Kidney capillary endothelial cell (primary cell): ENCODE measurements at regions not wholly inside any gene's neighbourhood (a gene's known extent, or its start where the extent isn't known, plus 50 kb on each side); places are given as distances from the start of the nearest gene placed in this dataset.
A peak's percentile ranks its signal among the peaks of the same experiment; 100 is the strongest.

ENCODE experiments used
- DNase-seq: peaks from one replicate; pipeline ENCODE4 v3.0.0-alpha.2; 2018; ENCODE audit warnings: low spot score

DNA sequence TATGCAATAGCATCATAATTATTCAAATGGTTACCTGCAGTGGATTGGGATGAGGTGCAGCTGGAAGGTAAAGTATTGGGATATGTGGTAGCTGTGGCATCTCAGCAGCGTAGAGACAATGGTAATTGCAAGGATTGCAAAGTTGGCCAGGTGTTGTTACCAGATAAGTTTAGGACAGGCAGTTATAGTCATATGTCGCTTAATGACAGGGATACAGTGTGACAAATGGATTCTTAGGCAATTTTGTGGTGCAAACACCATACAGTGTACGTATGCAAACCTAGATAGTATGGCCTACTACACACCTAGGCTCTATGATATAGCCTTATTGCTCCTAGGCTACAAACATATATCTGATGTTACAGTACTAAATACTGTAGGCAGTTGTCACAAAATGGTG, 163.5 kb upstream of the LYZL2 start:
- DNase-seq, result no peak

DNA sequence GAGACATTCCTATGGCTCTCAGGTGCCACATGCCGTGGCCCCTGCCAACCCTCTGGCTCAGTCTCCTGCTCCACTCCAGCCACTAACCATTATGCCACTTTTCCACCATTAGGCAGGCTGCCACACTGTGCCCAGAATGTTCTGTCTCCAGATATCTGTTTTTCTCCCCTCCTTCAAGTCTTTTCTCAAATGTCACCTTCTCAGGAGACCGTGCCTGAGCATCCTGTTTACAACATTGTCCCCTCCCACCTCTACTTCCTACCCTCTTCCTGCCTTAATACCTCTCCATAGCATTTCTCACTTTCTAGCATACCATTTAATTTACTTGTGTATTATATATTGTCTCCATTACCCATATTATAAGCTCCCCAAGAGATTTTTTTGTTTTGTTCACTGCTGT, 162.5 kb upstream of the LYZL2 start:
- no peak for DNase-seq

DNA sequence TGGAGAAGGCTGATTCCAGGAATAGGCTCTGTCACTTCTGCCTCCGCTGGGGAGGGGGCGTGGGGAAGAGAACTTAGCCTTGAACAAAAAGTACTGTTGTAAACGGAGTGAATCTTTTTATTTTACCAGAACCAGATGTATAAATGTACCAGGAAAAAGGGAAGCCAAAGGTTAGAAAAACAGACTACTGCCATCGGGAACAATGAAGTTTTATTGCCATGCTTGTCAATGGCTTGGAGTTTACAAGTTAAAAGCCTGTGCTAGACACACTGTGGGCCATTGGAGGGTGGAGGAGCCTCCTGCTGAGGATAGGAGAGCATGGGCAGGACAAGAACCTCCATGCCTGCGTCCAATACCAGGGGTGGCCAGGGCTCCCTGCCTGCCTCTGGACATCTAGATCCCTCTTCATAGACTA, 161.7 kb upstream of the LYZL2 start:
- DNase-seq, result no peak

DNA sequence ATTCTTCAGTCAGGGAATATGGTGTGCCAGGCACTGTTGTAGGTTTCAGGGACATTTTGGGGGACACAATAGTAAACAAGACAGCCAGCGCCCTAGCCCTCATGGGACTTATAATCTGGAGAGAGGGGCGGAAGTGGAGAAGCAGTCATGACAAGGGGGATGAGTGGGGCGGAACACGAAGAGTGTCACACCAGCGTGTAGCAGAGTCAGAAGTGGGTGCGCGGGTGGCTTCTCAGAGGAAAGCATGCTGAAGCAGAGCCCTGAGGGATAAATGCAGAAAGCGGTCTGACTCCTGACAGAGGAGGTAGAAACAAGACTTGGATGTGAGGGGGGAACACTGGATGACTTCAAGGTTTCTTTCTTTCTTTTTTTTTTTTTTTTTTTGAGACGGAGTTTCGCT, 160.3 kb upstream of the LYZL2 start:
- DNase-seq, result no peak

DNA sequence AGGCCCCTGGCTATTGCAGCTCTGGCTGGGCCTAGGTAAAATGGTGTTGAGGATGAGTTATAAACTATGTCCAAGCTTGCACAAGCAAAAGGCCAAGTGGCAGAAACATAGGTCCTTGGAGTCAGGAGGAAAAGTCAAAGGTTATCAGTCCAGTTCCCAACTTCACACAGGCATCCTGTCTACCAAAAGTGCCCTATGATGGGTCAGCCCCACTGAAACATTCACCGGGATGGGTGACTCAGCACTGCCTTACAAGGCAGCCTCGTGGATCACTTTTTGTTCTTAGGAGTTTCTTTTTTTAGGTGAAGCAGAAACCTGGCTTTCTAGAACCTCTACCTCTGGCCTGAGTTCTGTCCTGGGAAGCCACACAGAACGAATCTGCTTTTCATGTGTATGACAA, 158.8 kb upstream of the LYZL2 start:
- DNase-seq, result peak; percentile 69

DNA sequence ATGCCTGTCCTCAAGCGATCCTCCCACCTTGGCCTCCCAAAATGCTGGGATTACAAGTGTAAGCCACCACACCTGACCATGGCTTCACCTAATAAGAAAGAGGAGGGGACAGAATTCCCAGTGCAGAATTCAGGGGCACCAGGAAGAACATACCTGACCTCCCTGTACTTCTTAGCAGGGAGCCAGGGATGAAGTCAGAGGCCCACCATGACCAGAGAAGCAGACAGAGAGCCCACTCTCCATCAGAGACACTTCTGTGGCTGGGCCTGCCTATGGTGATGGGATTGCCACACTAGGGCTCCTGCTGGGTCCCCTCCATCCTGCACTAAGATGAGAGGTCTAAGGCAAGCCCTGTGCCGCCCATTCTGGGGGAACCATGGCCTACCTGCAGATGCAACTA, 157.4 kb upstream of the LYZL2 start:
- DNase-seq, result no peak

DNA sequence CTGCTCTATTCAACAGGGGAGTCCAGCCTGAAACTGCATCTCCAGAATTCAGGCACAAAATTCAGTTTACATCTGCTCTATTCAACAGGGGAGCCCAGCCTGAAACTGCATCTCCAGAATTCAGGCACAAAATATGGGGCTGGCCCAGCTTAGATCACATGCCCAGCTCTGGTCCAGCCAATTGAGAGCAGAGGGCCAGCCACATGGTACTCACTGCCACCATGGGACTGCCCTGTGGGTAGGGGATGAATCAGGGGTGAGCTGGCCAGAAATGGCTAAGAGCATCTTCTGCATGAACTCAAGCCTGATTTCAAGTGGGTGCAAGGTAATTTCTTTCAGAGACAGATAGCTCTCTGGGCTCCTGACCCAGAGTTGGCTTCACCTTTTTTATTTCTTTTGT, 156.6 kb upstream of the LYZL2 start:
- DNase-seq, result peak; percentile 28

DNA sequence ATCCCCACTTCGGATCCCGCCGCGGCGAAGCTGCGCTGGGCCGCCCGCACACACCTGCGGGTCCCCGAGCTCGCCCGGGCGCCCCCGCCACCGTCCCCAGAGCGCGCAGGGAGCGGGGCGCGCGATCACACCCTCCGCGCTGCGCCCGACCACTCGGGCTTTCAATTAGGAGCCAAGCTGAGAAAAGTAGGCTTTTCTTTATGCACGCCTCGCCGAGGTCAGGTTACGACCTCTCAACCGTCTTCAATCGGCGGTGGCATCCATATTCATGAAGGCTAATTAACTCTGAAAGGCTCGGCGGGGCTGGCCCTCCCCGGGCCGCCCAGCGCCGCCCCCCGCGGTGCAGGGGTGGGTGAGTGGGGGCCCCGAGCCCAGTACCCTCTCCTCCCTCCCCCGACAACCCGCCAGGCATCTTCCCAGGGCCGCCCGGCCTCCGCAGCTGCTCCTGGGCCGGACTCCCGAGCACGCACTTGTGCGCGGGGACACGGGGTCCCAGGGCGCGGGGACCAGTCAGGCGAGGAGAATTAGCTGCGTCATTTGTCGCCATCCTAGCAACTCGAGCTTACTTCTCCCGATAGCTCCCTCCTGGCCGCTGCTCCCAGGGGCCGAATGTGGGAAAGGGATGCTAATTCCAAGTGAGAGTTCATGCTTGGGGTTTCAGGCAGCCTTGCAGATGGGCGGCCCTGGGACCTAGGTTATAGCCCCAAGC, 155.5 kb upstream of the LYZL2 start:
- DNase-seq, result peak; percentile 53

DNA sequence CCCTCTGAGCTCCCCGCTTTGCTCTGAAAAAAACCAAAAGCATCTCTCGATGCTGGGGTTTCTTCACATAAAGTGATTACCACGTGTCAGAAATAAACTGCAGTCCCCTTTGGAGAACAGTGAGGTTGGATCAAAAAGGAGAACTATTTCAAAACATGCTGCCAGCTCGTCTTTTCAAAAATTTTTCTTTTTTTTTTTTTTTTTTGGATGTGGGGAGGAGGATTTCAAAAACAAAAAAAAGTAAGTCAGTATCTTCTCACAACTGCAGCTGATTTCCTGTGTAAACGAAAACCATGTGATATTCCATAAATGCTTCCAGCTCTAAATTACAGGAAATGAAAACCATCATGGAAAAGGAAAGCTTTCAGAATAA, 155.0 kb upstream of the LYZL2 start:
- DNase-seq, result peak; percentile 23

DNA sequence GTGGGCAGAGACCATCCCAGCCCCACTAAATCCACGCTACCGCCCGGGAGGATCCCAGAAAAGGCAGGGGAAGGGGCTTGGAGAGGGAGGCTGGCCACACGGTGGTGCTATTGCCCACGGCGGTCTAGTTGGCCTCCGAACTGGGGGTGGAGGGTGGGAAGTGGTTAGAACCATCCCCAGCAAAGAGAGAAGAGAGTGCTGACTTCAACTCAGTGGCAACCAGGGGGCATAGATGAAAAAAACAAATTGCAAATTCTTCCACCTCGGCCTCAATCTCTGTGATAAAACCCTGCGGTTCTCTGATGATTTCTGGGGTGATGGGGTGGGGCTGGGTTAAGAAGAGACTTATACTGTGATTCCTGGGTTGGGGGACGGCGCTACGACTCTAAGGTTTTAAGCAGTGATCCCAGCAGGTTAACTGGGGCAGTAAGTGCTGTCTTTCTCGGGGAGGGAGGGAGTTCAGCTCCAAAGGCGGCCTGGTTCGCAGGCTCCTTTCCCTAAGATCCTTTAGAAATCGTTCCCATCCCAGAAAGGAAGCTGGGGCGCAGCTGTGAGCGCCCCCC, 154.5 kb upstream of the LYZL2 start:
- peak; percentile 92 for DNase-seq

DNA sequence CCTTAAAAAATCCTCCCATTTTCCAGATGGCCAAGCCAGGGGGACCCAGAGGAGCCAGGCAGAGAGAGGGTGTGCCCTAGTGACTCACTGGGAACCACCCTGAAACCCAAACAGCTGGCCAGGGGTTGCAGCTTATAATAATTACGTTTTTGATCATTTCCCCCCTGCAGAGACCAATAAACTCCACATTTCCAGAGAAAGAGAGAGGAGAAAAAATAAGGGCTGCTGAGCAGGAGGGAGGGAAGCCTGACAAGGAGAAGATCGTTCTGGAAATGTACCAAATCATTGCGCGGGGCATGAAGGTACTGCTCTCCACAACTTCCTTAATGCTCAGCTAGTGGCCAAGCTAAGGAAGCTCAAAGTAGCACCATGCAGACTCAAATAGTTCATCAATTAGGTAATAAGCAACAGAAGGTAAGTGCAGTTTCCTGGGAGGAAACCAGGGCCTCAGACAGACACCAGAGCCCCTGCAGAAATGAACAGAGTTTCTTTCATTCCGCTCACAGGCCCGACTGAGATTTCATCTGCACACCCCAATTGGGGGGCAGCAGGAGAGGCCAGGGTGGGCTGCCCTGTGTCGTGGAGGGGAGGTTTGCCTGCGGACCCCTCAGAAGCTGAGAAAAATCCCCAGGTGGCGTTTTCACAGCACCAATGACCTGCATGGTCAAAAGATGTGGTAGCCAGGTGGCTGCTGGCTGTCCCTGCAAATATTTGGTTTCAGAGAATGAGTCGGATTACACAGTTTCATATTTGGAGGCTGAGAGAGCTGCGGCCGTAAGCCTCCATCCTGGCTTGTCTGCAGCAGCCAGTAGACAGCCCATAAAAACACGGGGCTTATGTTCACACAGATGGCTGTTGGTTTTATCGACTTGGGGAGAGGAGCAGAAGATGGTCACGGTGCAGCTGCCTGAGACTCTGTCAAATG, 153.2 kb upstream of the LYZL2 start:
- no peak for DNase-seq

DNA sequence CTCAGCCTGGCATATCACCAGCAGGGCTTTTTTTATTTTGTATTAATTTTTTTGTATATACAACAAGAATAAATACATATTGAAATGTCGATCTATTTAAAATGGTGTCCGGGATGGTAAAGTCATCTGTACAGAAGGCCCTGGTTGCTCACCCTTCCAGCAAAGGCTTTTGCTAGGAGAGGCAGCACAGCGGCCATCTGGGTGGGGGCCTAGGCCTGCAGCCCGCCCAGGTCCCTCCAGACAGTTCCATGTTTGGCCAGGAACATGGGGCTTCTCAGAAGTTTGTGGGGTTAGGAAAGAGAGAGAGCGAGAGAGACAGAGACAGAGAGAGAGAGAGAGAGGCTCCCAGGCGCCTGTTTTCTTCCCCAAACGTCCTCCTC, 152.6 kb upstream of the LYZL2 start:
- DNase-seq, result no peak

DNA sequence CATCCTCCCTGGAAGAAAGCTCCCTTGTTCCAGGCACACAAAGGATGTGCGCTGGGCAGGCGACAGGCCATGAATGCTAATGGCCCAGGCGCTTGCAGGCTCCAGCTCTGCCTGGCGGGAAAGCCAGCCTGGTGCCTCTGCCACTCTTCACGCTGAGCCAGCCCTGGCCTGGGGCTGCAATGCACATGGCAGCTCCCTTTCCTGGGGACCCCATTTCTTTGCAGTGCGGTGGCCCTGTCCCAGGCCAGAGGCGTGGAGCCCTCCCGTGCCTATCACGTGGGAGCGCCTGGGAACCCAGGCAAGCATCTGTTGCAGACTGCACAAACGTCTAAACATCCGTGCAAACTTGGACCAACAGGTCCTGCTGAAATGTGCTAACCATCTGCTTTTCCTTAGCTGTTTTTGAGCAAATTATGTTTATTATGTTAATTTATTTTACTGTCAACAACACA, 152.1 kb upstream of the LYZL2 start:
- no peak for DNase-seq

DNA sequence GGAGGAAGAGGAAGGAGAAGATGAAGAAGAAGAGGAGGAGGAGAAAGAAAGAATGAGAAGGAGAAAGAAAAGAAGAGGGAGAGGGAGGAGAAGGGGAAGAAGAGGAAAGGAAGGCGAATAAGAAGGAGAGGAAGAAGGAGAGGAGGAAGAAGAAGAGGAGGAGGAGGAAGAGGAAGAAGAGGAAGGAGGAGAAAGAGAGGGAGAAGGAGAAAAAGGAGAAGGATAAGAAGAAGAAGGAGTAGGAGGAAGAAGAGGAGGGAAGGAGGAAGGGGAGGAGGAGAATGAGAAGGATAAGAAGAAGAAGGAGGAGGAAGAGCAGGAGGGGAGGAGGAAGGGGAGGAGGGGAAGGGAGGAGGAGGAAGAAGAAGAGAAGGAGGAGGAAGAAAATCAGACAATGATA, 149.2 kb upstream of the LYZL2 start:
- DNase-seq, result no peak

DNA sequence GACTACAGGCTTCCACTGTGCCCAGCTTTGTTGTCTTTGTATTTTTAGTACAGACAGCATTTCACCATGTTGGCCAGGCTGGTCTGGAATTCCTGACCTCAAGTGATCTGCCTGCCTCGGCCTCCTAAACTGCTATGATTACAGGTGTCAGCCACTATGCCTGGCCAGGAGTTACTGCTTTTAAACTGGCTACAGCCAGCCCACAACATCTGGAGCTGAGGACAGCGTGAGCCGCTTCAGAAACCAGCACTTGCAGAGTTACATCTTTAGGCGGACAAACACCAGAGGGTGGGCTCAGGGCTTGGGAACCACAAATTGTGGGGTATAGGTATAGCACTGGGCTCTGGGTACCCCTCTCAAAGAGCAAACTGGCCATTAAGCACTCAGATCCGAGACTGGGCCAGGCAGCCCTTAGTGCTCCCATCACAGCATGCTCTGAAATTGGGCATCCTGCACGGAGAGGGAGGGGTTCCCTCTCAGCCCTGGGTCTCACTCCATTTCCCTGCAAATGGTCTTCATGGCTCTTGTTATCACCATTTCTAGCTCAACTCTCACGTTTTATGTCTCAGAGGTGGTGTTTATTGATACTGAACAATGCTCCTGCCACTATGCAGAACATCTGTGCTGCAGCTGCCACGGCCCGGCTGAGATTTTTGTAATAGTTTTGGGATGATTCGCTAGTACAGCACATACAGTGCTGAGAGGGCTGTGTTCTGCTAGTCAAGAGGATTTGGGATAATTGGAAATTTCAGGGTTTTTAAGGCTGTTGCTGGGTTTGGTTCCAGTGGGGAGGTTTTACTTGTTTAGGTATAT, 146.4 kb upstream of the LYZL2 start:
- no peak for DNase-seq

DNA sequence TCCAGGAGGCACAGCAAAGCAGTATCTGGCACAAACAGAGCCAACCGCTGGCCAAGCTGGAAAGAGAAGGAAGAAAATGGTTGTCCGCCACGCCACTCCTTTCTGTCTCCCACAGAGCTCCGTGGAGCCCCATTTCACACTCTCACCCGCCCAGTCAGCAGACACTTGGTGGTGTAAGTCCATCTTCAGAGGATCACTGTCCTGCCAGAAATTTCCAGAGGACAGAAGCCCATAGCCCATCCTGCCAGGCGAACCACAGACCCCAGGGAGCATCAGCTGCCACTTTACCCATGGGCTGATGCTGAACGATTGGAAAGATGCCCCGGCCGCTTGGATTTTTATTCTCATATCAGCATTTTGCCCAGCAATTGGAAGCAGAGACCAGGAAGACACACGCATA, 144.7 kb upstream of the LYZL2 start:
- DNase-seq, result no peak

DNA sequence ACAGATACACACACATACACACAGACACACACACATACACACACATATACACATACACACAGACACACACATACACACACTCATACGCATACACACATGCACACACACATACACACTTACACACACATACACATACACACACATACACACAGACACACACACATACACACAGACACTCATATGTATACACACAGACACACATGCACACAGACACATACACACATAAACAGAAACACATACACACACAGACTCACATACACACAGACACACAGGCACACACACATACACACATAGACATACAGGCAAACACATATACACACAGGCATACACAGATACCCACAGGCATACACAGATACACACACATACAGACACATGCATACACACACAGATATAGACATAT, 143.9 kb upstream of the LYZL2 start:
- DNase-seq, result no peak

DNA sequence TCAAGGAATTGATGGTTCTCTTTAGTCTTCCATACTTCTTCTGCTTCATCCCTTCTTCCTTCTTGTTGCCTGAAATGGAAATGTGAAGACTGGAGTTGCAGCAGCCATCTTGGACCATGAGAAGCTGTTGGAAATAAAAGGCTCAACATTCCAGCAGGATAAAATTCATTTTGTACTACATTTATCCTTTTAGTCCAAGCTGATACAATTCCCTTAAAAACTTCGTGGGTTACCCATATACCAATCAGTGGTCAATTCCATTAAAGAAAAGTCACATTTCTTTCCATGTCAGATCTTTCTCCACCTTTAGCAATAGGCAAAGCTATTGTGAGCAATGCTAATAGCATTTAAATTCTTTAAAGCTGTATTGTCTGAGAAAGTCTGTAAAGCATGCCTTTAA, 141.3 kb upstream of the LYZL2 start:
- no peak for DNase-seq

DNA sequence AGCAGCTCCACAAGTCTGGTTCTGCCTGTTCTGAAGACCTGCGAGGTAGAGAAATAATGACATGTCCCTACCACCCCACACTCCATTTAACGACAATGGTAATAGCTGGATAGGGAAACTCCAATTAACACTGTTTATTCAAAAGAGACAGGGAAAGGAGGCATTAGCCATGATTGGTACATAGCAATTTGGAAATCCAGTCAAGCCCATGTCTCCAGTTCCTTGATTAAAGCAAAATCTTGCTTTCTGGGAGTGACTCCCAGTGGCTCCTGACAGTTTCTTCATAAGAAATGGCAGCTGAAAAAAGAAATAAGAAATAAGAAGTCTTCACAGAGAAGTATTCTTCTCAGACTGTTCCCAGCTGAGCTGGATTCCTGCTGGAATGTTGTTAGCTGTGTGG, 140.7 kb upstream of the LYZL2 start:
- DNase-seq, result no peak

DNA sequence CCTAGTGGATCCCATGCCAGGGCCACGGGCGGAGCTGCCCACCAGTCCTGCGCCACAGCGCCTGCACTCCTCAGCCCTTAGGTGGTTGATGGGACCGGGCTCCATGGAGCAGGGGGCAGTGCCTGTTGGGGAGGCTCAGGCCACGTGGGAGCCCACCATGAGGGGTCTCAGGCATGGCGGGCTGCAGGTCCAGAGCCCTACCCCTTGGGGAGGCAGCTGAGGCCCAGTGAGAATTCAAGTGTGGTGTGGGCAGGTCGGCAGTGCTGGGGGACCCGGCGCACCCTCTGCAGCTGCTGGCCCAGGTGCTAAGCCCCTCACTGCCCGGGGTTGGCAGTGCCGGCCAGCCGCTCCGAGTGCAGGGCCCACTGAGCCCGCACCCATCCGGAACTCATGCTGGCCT, 139.8 kb upstream of the LYZL2 start:
- no peak for DNase-seq

DNA sequence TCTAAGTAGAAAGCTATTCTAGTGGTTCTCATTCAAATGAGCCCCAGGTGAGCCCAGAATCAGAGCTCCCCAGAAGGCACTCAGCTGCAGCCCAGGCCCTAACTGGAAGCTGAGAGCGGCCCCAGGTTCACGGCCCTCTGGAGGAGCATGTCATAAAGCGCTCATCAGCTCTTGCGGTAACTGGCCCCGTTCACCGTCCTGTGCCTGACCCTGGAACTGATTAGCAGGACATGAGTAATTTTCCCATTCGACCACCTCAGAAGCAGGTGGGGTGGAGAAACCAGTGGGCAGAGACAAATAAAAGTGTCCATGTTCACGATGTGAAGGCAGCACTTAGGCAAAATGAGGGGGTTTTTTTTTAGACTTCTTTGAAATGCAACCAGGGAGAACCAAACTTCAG, 136.1 kb upstream of the LYZL2 start:
- DNase-seq, result no peak

DNA sequence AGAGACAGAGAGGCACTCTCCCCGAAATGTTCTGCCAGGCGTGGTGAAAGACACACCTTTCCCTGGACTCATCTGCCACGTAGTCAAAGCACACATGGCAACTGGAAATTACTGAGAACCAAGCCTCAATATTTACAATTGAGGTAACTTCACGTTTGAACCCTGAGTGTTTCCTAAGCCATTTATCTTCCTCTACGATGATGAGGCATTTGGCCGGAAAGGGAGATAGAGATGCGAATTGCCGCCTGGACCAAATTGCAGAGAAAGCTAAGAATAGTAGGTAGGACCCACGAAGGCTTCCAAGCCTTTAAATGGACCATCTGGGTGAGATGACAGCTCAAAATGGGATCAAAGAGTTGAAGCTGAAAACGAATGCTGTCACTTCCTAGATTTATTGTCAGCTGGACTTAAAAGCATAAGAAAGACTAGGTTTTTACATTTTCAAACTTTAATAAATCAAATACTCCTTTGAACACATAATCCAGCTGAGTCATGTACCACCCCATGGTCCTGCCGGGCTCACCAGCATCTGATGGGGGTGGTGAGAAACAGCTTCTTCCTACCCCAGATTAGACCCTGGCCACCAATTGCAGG, 135.6 kb upstream of the LYZL2 start:
- DNase-seq, result no peak
